ENCODE measurements at regions not wholly inside any gene's neighbourhood (a gene's known extent, or its start where the extent isn't known, plus 50 kb on each side); places are given as distances from the start of the nearest gene placed in this dataset.

- no peaks in the 10 kb centered on the region for H3K27me3 ChIP-seq (ENCODE audit: control insufficient read depth, insufficient read depth, low read length)
- no peaks in the 10 kb centered on the region for H3K27me3 Mint-ChIP-seq (ENCODE audit: low read depth in 2 of 2)
- no peaks in the 10 kb centered on the region for H3K4me1 Mint-ChIP-seq
- no peak overlapping the region for H3K27ac ChIP-seq (ENCODE audit: low read length)
- TF ChIP-seq CTCF (IDR thresholded peaks at IDR 0.05), result no peak
- H3K4me3 ChIP-seq (ENCODE audit: low read length), result no peak overlapping the region
- peaks cover 39 to 56% of the 10 kb centered on the region in 2 donors for H3K9me3 Mint-ChIP-seq
- H3K36me3 ChIP-seq (ENCODE audit: control insufficient read depth, insufficient read depth, low read length), result no peaks in the 10 kb centered on the region
- ATAC-seq, result no peak
- intact Hi-C loops (cut with micrococcal nuclease), result no loop called here
- H3K4me1 ChIP-seq (ENCODE audit: control insufficient read depth, insufficient read depth, low read length), result no peaks in the 10 kb centered on the region
- H3K36me3 Mint-ChIP-seq, result peaks cover 37% of the 10 kb centered on the region
- no peak for DNase-seq
- WGBS (ENCODE audit: insufficient coverage), result 70% methylated on average over 4 of the region's 4 CpGs
- no peak overlapping the region for H3K4me3 Mint-ChIP-seq
- H3K27ac Mint-ChIP-seq, result no peak overlapping the region
- peaks cover 41% of the 10 kb centered on the region for H3K9me3 ChIP-seq (ENCODE audit: control insufficient read depth, insufficient read depth, low read length)
Measured at GRCh38 chr16:35744084-35744483, 2284.7 kb downstream of the TP53TG3F start.

- no peaks in the 10 kb centered on the region for H3K4me1 Mint-ChIP-seq
- no peak overlapping the region for H3K27ac Mint-ChIP-seq
- TF ChIP-seq CTCF (IDR thresholded peaks at IDR 0.05), result no peak
- no peaks in the 10 kb centered on the region for H3K27me3 Mint-ChIP-seq (ENCODE audit: low read depth in 2 of 2)
- no peak for ATAC-seq
- Histone ChIP-seq H3K4me1 (ENCODE audit: control insufficient read depth, insufficient read depth, low read length) (no peaks in the 10 kb centered on the region), H3K9me3 (ENCODE audit: control insufficient read depth, insufficient read depth, low read length) (peaks cover 47% of the 10 kb centered on the region), H3K4me3 (ENCODE audit: low read length) (no peak overlapping the region), H3K27ac (ENCODE audit: low read length) (no peak overlapping the region), H3K36me3 (ENCODE audit: control insufficient read depth, insufficient read depth, low read length) (no peaks in the 10 kb centered on the region), H3K27me3 (ENCODE audit: control insufficient read depth, insufficient read depth, low read length) (no peaks in the 10 kb centered on the region)
- no peak for DNase-seq
- peaks cover 31% of the 10 kb centered on the region for H3K36me3 Mint-ChIP-seq
- H3K4me3 Mint-ChIP-seq, result no peak overlapping the region
- peaks cover 33 to 52% of the 10 kb centered on the region in 2 donors for H3K9me3 Mint-ChIP-seq
- WGBS (ENCODE audit: insufficient coverage), result 76% methylated on average over 4 of the region's 4 CpGs
- intact Hi-C loops (cut with micrococcal nuclease), result no loop called here
Measured at GRCh38 chr16:35744726-35745125, 2285.3 kb downstream of the TP53TG3F start.

- Histone ChIP-seq H3K4me1 (ENCODE audit: control insufficient read depth, insufficient read depth, low read length) (no peaks in the 10 kb centered on the region), H3K27me3 (ENCODE audit: control insufficient read depth, insufficient read depth, low read length) (no peaks in the 10 kb centered on the region), H3K9me3 (ENCODE audit: control insufficient read depth, insufficient read depth, low read length) (peaks cover 51% of the 10 kb centered on the region), H3K27ac (ENCODE audit: low read length) (no peak overlapping the region), H3K4me3 (ENCODE audit: low read length) (no peak overlapping the region), H3K36me3 (ENCODE audit: control insufficient read depth, insufficient read depth, low read length) (no peaks in the 10 kb centered on the region)
- Mint-ChIP-seq H3K9me3 (peaks cover 31 to 48% of the 10 kb centered on the region in 2 donors), H3K4me3 (no peak overlapping the region), H3K4me1 (no peaks in the 10 kb centered on the region), H3K36me3 (peaks cover 26% of the 10 kb centered on the region), H3K27ac (no peak overlapping the region), H3K27me3 (ENCODE audit: low read depth in 2 of 2) (no peaks in the 10 kb centered on the region)
- 52% methylated on average over 3 of the region's 3 CpGs for WGBS (ENCODE audit: insufficient coverage)
- no peak for TF ChIP-seq CTCF (IDR thresholded peaks at IDR 0.05)
- DNase-seq, result no peak
- intact Hi-C loops (cut with micrococcal nuclease), result no loop called here
- ATAC-seq, result no peak
Measured at GRCh38 chr16:35745191-35745590, 2285.8 kb downstream of the TP53TG3F start.

- intact Hi-C loops (cut with micrococcal nuclease), result no loop called here
- Histone ChIP-seq H3K9me3 (ENCODE audit: control insufficient read depth, insufficient read depth, low read length) (peaks cover 54% of the 10 kb centered on the region), H3K27me3 (ENCODE audit: control insufficient read depth, insufficient read depth, low read length) (no peaks in the 10 kb centered on the region), H3K4me1 (ENCODE audit: control insufficient read depth, insufficient read depth, low read length) (no peaks in the 10 kb centered on the region), H3K27ac (ENCODE audit: low read length) (no peak overlapping the region), H3K36me3 (ENCODE audit: control insufficient read depth, insufficient read depth, low read length) (no peaks in the 10 kb centered on the region), H3K4me3 (ENCODE audit: low read length) (no peak overlapping the region)
- Mint-ChIP-seq H3K4me1 (no peaks in the 10 kb centered on the region), H3K4me3 (no peak overlapping the region), H3K36me3 (peaks cover 19% of the 10 kb centered on the region), H3K27me3 (ENCODE audit: low read depth in 2 of 2) (no peaks in the 10 kb centered on the region), H3K27ac (no peak overlapping the region), H3K9me3 (peaks cover 27 to 43% of the 10 kb centered on the region in 2 donors)
- TF ChIP-seq CTCF (IDR thresholded peaks at IDR 0.05), result no peak
- DNase-seq (no peak), ATAC-seq (no peak)
- WGBS (ENCODE audit: insufficient coverage), result 90% methylated on average over 9 of the region's 9 CpGs
Measured at GRCh38 chr16:35745821-35746248, 2286.4 kb downstream of the TP53TG3F start.

Measured in natural killer cell (primary cell).